Non-pigmented ciliary epithelial cell (primary cell): ENCODE measurements at regions not wholly inside any gene's neighbourhood (a gene's known extent, or its start where the extent isn't known, plus 50 kb on each side); places are given as distances from the start of the nearest gene placed in this dataset.

Experiments
- DNase-seq: peaks from one replicate; pipeline ENCODE4 v3.0.0-alpha.2; 2010; ENCODE audit warnings: low read depth

DNA sequence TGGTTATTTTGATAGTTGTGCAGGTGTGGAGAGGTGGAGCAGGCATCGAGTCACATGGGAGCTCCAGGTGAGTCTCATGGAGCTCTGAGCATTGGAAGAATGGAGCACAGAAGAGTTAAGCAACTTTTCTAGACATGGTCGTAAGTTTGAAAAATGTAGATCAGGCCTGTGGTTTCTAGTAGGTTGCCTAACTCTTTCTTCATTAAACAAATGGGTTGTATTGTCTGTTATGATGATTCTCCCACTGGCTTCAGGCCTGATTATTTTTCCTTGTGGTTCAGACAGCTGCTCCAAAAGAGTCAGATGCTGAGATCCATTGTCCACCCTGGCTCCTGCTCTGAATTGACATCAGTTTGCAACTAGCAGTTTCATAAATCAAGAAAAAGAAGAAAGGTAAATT, 80.3 kb upstream of the RPS23 start:
- no peak for DNase-seq

GRCh38 chr5:82356808-82357671, 78.9 kb upstream of the RPS23 start:
- peak; percentile 96 for DNase-seq

GRCh38 chr5:82356021-82356420, 77.9 kb upstream of the RPS23 start:
- no peak for DNase-seq

- DNase-seq = no peak
Measured at GRCh38 chr5:82355496-82355895, 77.3 kb upstream of the RPS23 start.

GRCh38 chr5:82355053-82355452, 76.9 kb upstream of the RPS23 start:
- no peak for DNase-seq

- DNase-seq = no peak
Measured at GRCh38 chr5:82354543-82354942, 76.4 kb upstream of the RPS23 start.

GRCh38 chr5:82353522-82353921, 75.4 kb upstream of the RPS23 start:
- no peak for DNase-seq

DNA sequence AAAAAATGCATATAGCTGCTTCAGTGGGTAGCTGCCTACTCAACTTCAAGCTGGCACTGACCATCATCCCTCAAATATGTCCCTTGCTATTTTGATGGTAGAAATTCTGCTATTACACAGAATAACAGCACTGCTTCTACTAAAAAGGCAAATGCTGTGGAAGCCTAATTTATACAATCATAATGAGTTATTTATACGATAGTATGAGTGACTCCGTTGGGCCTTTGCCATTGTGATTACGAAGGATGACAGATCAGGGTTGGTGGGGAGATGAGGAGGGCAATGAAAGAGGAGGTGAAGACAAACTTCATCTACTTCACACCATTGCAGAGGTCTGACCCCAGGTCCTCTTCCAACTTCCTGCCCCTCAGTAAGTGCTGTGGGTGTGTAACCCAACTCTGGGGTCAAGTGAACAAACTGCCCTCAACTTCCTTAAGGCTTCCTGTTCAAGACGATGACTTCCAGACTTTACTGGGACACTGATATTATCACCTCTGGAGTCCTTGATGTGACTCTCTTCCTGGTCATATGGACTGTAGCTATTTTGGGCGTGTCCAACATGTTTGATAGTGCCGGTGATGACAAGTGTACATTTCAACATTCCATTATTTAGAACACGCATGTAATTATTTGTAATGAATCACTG, 74.1 kb upstream of the RPS23 start:
- no peak for DNase-seq

DNA sequence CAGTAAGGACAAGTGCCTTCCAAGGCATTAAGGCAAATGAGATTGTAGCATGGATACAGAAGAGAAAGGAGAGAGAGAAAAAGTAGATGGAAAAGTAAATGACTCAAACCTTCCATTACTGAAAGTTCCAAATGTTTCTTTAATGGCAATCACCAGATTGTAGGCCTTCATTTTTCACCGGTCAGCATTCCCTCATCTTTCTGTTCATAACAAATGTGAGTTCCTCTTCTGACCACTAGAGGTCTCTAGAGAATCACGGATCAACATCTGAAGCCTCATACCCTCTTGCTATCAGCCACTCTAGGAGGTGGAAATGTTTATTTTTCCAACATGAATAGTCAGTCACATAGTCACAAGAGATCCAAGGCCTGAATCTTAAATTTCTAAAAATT, 73.6 kb upstream of the RPS23 start:
- peak; percentile 69 for DNase-seq

GRCh38 chr5:82351297-82351696, 73.1 kb upstream of the RPS23 start:
- no peak for DNase-seq

DNA sequence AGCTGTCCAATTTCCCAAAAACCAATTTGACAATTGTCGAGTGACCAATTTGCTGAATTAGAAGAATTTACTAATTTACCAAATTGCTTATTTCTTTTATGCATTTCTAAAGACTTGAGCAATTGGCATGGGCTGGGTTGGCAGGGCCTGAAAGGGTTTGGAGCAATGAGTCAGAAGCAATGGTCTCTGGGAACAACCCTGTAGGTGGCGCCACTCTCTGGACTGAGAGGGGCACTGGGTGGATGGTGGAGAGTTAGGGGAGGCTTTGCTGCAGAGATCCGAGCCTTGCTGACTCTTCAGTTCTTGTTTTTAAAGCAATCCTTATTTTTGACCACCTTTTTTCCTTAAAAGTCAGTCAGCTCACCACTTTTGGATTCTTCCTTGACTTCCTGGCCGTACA, 71.5 kb upstream of the RPS23 start:
- DNase-seq = no peak

DNA sequence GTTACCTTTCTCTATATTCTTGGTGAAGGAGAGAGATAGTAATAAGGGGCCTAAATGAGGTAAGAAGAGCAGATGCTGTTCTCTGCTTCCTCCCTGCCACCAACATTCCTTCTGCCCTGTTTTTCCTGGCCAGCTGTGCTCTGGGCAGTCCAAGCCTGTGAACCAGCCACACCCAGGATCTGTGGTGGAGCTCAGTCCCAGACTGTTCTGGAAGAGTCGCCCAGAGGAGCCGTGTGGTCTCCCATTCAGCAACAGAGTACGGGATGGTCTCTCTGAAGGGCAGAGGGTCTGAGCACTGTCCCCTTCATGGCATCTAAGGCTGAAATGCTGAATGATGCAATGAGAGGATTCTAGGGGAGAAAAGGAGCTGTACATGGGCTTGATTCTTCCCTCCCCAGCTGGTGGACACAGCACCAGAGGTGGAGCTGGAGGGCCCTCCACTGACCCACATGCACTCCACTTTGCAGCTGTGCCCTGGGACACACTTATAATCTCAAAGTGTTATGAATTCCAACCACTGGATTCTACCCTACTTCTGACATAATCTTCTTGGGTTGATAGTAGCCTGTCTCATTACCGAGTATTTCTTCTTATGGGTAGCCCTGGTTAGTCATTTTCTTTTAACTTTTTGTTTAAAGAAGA, 70.8 kb upstream of the RPS23 start:
- no peak for DNase-seq

DNA sequence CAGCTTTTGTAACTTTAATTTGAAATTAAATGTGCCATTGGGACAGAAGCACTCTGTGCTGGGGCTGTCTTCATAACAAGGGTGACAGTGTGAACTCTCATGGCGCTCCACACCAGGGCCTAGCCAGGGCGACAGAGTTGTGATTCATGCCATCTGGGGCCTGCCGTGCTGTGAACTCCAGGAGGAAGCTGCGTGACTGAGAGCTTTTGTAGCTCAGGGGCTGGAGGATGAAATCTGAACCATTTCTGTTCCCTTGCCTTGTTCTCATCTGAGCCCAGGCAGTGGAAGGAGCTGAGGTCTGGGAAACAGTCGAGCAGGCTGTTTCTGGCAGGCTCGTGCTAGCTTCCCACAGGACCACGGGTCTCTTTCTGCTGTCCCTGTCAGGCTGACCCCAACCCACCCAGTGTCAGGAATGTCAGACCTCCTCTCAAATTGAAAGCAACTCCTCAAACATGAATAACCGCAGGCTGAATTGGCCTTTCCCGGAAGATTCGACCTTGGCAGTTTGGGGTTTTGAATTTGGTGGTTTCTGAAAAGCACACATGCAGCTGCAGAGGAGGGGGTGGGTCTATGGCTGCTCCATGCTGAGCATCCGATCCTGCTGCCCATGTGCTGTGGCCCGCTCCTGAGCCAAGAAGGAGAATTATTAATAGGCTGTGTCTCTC, 69.2 kb upstream of the RPS23 start:
- DNase-seq = no peak

DNA sequence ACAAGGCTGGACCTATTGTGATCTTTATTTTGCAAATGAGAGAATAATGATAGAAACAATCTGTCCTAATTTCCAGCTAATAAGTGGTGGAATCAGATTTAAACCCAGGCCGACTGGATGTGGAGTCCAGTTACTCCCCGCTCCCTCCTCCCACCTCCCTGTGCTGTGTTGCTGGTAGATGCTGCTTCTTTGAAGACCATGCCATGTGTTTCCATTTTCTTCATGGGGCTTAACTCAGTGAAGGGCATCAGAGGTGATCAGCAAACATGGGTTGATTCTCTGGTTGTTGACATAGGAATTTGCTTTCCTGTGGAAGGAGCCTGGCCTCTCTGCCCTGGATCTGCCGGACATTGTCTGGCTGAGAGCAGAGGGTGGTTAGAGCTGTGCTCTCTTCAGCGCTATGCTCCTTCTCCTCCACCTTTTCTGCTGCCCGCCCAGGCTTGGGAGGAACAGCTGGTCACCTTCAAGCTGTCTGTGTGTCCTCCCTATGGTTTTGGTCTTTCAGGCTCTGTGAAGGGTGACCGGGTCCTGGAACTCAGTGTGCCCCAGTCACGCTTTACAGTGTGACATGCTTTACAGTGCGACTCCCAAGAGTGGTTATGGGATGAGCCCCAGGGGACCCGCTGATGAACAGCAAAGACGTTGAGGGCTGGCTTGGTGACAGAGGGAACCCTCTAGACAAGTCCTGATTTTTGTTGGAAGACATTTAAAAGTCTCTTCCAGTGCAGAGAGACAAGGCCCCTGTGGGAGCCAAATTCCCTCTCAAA, 68.4 kb upstream of the RPS23 start:
- no peak for DNase-seq

- DNase-seq = no peak
Measured at GRCh38 chr5:82345108-82345507, 67.0 kb upstream of the RPS23 start.

DNA sequence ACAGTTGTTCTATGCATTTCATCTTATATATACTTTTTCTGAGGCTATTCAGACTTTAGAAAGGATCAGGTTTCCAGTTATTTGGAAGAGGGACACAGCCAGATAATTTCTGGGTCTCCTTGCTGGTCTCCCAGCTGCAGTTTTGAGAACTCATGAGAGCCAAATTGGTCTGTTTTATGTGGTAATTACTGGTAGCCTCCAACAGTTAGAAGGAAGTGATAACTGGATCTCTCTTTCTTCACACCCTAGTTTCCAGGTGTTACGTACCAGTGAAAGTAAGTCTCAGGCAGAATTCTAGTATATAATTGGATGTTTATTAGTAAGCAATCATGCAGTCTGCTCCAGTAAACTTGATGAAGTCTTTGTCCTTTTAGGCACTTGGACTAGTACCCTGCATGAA, 63.2 kb upstream of the RPS23 start:
- no peak for DNase-seq

DNA sequence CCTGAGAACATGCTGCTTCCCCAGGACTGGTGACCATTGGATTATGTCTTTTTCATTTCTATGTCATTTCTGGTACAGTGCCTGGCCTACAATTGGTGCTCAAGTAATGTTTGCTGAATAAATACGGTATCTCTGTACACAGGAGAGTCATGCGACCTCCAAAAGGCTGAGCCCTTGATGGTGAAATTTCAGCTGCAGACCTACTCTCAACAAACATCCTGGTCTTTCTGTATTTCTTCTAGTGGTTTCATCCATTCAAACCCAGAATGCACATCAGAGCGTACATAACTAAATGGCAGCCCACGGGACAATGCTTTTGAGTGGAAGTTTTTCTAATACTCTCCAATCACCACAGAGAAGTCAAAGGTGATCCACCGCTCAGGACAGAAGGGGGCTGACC, 62.6 kb upstream of the RPS23 start:
- DNase-seq = no peak

DNA sequence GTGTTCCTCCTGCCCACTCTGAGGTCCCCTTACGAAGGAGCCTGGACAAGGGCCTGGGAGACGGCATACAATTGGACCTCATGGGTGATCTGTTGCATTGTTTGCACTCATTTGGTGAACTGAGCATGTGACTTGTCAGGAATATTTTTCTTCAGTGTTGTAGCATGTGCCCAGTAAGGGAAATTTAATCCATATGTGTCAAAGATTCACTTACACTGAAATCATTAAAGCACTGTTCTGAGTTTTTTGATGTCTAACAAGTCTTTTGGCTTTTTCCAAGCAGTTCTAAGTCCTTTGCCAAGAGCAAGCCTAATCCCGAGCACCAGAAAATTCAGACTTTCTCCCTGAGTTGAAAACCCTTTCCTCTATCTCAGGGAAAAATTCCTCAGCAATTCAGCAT, 61.6 kb upstream of the RPS23 start:
- no peak for DNase-seq

DNA sequence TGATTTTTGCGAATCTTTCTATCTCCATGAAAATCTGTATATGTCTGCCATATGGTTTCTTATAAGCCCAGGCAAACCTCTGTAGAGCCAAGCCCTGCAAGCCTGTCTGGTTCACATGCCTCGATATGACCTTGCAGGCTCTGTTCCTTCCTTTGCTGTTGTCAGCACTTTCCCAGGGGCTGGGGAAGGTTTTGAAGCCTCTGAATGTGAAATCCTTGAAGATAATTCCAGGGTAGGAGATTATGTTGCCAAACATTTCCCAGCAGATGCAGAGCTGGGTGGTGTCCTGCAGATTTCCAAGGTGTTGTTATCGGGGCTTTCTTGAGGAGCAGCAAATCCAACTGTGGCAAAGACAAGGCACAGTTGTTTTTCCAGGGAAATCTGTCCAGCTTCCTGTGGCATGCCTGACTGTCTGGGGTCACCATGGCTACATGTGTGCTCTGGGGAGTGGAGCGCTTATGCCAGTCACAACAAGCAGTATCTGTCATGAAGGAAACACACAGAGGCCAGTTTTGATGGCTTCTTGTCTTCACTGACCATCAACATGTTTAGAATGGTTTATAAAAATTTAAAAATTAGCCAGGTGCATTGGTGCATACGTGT, 60.7 kb upstream of the RPS23 start:
- DNase-seq = no peak

DNA sequence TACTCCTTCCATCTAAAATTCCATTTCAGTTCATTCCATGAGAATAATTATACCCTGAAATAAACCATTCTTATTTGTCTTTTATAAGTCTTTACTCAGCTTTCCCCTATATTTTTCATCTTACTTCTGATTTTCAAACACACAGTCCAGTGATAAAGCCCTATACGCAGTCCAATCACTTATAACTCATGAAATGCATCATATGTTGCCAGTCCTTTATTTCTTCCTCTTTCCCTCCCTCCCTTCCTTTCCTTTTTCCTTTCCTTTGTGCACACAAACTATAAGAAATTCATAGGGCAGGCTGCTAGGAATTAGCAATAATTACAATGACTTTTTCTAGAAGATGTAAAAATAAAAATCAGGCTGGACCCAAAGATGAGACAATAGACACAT, 58.8 kb upstream of the RPS23 start:
- DNase-seq = no peak

GRCh38 chr5:82336226-82336958, 58.2 kb upstream of the RPS23 start:
- no peak for DNase-seq
